ENCODE measurements at regions not wholly inside any gene's neighbourhood (a gene's known extent, or its start where the extent isn't known, plus 50 kb on each side); places are given as distances from the start of the nearest gene placed in this dataset.

GRCh38 chr13:39283072-39283471, 244.8 kb downstream of the NHLRC3 start:
- TF ChIP-seq, protein P1, sequence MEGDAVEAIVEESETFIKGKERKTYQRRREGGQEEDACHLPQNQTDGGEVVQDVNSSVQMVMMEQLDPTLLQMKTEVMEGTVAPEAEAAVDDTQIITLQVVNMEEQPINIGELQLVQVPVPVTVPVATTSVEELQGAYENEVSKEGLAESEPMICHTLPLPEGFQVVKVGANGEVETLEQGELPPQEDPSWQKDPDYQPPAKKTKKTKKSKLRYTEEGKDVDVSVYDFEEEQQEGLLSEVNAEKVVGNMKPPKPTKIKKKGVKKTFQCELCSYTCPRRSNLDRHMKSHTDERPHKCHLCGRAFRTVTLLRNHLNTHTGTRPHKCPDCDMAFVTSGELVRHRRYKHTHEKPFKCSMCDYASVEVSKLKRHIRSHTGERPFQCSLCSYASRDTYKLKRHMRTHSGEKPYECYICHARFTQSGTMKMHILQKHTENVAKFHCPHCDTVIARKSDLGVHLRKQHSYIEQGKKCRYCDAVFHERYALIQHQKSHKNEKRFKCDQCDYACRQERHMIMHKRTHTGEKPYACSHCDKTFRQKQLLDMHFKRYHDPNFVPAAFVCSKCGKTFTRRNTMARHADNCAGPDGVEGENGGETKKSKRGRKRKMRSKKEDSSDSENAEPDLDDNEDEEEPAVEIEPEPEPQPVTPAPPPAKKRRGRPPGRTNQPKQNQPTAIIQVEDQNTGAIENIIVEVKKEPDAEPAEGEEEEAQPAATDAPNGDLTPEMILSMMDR (conservative IDR thresholded peaks at IDR 0.05 in 1 of 2, IDR thresholded peaks at IDR 0.05 in 1 of 2; ENCODE audit: extremely low read depth in 1 of 2, insufficient read depth in 1 of 2, low read depth in 1 of 2, low read length in 2 of 2), result no peak
- TF ChIP-seq EZH2 (IDR thresholded peaks at IDR 0.05; ENCODE audit: borderline replicate concordance, low read length), result no peak
